Left hindlimb (tissue), 1 donor: ENCODE measurements at regions not wholly inside any gene's neighbourhood (a gene's known extent, or its start where the extent isn't known, plus 50 kb on each side); places are given as distances from the start of the nearest gene placed in this dataset.
"Not testable (repeated sequence)": the region's sequence is repeated elsewhere in the genome, so short reads cannot be mapped to it uniquely, and the experiment has no call there.

Experiments
- DNase-seq: peaks from one replicate; pipeline ENCODE4 v3.0.0-alpha.2; 2018

DNA sequence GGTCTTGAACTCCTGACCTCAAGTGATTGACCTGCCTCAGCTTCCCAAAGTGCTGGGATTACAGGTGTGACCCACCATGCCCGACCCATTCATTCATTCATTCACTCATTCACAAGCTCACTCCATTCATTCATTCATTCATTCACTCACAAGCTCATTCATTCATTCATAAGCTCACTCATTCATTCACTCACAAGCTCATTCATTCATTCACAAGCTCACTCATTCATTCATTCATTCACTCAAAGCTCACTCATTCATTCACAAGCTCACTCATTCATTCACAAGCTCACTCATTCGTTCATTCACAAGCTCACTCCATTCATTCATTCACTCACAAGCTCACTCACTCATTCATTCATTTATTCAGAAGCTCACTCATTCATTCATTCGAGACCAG lies 198.6 kb downstream of the SHOX start:
- no peak for DNase-seq

- DNase-seq, result no peak
Observed at GRCh38 chrX:828411-828959, 197.9 kb downstream of the SHOX start.

DNA sequence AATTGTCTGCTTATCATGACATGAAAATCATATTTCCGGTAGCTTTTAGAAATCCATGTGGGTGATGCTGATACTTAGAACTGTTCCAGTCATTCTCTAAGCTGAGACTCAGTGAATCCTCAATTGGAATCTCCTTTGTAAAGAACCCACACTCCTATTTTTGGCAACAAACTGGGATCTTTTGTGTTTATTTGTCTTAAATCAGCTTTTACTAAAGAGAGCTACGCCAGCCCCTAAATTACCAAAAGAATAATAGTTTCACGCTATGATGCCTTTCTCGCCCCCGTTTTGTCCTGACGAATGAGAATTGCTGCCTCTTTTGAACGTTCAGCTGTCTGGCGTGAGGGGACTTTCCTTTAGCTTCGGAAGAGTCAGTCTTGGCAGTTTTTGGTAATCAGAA lies 195.9 kb downstream of the SHOX start:
- no peak for DNase-seq

GRCh38 chrX:825991-826390 lies 195.4 kb downstream of the SHOX start:
- peak; percentile 70 for DNase-seq

- not testable (repeated sequence) for DNase-seq
Observed at GRCh38 chrX:823073-823472, 192.5 kb downstream of the SHOX start.

- peak; percentile 51 for DNase-seq
Observed at GRCh38 chrX:821327-822107, 190.9 kb downstream of the SHOX start.

DNA sequence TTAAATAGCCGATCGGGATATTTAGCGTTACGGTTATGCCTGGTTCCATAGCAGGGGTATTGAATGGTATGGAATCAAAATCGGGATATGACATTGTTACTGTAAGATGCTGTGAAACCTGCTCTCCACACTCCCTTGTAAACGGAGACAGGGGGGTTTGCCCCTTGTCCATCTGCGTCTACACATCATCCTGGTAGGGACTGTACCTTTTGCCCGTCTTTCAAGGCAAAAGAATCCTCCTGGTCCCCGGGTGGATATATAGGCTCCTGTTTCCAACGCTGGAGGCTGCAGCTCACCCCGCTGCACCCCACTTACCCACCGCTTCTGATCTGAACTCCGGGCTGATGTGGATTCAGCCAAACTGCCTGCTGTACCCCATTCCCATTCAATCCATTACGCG lies 189.1 kb downstream of the SHOX start:
- no peak for DNase-seq

DNA sequence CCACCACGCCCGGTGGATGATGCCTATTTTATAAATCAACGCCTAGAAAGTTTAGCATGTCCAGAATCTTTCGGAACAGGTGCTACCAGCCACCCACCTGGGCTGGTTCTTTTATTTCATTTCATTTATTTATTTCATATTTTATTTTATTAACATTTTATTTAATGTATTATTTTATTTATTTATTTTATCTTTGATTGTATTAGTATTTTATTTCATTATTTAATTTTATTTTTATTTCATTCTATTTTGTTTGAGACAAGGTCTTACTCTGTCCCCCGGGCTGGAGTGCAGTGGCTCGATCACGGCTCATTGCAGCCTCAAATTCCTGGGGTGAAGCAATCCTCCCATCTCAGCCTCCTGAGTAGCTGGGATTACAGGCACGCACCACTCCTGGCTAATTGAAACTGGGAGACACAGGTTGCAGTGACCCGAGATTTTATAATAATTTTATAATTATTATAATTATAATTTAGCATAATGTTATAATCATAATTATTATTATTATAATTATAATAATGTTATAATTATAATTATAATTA lies 187.2 kb downstream of the SHOX start:
- DNase-seq, result no peak

- DNase-seq, result not testable (repeated sequence)
Observed at GRCh38 chrX:817147-817546, 186.6 kb downstream of the SHOX start.

DNA sequence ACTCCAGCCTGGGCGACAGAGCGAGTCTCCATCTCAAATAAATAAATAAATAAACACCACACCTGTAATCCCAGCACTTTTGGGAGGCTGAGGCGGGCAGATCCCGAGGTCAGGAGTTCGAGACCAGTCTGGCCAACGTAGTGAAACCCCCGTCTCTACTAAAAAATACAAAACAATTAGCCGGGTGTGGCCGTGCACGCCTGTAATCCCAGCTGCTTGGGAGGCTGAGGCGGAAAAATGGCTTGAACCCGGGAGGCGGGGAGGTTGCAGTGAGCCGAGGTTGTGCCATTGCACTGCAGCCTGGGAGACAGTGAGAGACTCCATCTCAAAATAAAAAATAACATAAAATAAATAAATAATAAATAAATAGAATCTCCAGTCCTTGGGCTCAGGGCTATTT lies 185.8 kb downstream of the SHOX start:
- DNase-seq, result no peak

- no peak for DNase-seq
Observed at GRCh38 chrX:810186-810585, 179.6 kb downstream of the SHOX start.

- no peak for DNase-seq
Observed at GRCh38 chrX:809081-809480, 178.5 kb downstream of the SHOX start.

DNA sequence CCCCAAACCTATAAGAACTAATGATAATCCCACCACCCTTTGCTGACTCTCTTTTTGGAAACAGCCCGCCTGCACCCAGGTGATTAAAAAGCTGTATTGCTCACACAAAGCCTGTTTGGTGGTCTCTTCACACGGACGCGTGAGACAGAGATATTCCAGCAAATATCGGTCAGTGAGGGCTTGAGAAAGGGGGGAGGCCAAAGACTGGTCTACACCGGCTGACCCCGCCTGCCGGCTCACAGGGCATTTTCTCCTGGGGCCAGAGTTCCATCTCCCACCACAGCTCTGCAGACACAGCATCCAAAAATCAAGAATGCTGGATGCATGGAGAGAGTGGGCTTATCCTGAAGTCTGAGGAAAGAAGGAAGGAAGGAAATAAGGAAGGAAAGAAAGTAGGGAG lies 176.0 kb downstream of the SHOX start:
- no peak for DNase-seq

GRCh38 chrX:805988-806387 lies 175.4 kb downstream of the SHOX start:
- DNase-seq, result no peak

DNA sequence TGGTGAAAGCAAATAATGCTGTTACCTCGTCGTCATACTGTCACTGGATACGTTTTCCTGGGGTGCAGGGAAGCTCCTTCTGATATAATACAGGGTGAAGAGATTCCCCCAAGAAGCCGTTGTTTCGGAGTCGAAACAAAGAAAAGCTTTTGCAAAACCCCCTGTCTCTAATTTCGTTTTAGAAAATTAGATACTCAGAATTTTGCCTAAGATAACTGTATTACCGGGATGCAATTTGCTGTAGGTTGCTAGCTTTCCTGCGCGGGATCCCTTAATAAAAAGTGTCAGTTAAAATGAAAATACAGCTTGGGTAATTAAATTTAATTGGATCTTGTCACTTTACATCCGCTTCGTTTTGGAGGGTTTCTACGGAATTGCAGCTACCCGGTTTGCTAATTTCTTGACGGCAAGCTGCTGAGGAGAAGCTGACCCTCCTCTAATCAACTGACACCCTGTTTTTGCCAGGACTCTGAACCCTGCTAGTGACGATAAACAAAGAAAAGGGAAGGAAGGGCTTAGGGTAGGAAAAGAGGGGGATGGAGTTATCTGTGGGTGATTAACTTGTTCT lies 174.6 kb downstream of the SHOX start:
- no peak for DNase-seq

GRCh38 chrX:802846-803245 lies 172.3 kb downstream of the SHOX start:
- peak; percentile 62 for DNase-seq

- no peak for DNase-seq
Observed at GRCh38 chrX:799808-800207, 169.2 kb downstream of the SHOX start.

GRCh38 chrX:794311-794710 lies 163.7 kb downstream of the SHOX start:
- no peak for DNase-seq

- no peak for DNase-seq
Observed at GRCh38 chrX:793216-793770, 162.7 kb downstream of the SHOX start.

- DNase-seq, result no peak
Observed at GRCh38 chrX:791479-792034, 161.0 kb downstream of the SHOX start.

- DNase-seq, result no peak
Observed at GRCh38 chrX:790783-791360, 160.3 kb downstream of the SHOX start.

DNA sequence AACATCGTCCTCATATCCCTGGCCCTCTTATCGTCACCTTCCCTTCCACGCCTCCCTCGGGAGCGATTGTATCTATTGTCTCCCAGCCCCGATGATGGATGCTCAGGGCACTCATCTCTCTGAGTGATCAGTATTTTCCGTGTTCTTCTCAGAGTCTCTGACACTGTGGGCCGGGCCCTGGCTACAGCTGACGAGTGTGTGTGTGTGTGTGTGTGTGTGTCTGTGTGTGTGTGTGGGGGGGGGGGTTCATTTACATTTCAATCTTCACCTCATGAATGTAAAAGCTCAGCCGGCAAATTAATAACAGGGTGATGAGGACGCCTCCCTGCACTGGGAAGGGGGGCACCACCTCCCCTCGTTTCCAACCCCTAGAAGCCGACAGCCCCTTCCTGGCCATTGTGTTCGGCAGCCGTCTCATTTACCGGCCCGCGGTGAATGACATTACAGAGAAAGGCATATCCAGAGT lies 159.5 kb downstream of the SHOX start:
- no peak for DNase-seq

DNA sequence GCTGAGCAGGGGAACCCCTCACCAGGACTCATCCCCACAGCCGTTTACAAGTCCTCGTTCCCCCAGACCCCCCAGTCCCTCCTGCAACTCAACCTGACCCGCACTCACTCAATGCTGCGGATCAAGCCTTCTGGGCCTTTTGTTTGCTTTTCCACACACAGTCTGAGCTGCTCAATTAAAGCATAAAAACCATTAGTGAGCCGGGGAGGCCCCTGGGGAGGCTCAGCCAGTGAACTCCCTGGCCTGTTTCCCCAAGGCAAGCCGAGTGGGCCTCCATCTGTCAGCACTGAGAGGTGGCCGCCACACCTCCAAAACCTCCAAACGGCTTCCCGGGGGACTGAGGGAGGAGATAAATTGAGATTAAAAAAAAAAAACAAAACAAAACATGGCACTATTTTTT lies 158.5 kb downstream of the SHOX start:
- no peak for DNase-seq
